GM19395 (cell line): ENCODE measurements at regions not wholly inside any gene's neighbourhood (a gene's known extent, or its start where the extent isn't known, plus 50 kb on each side); places are given as distances from the start of the nearest gene placed in this dataset.
"Not testable (repeated sequence)": the region's sequence is repeated elsewhere in the genome, so short reads cannot be mapped to it uniquely, and the experiment has no call there.

Experiments
- ATAC-seq: cut with Tn5 transposase; IDR thresholded peaks from one replicate; pipeline ENCODE4 v1.9.1; 2021; ENCODE audit warnings: mild to moderate bottlenecking, moderate library complexity; ENCODE audit not compliant: unreplicated experiment

DNA sequence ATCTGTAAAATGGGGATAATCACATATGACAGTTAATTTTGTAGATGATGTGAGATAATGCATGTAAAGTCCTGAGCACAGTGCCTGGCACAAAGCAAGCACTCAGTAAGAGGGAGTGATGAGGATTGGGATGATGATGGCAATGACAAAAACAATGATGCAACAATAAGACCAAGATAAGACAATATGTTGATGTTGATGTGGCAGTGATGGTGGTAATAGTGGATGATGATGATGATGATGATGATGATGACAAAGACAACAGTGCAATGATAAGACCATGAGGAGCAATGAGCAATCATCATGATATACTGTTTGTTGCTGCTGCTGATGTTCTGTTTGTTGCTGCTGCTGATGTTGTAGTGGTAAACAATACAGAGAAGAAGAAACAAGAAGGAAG lies 344.1 kb downstream of the NPIPA8 start:
- no peak for ATAC-seq

DNA sequence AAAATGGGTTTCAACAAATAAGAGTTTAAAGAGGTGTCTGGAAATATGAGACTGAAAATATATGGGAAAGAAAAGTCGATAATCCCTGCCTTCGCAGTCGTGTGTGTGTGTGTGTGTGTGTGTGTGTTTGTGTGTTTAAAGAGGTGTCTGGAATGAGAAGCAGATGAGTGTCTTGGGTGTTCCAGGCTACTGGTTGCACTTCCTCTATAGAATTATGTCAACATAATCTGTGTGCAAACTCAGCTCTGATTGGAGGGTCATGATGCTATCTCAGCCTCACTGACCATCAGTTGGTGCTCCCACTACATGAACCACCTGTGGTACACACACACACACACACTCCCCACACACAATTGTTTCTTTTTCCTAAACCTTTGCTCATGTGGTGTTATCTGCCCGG lies 347.3 kb downstream of the NPIPA8 start:
- no peak for ATAC-seq

DNA sequence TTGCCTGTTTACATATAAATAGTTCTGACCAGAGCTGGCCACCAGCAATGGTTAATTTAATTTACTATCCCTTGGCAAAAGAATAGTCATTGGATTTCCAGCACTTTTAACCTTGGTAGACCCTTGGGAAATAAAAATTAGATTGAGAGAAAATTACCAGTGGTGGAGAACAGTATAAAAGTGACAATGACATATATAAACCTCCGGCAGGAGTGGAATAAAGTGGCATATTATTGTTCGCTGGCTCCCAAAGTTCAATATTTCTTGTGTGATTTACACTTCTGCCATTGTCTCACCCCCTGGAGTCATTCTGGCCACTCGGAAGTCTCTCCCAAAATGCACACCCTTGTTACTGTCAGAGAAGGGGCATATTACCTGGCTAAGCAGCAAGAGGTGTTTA lies 347.7 kb downstream of the NPIPA8 start:
- no peak for ATAC-seq

DNA sequence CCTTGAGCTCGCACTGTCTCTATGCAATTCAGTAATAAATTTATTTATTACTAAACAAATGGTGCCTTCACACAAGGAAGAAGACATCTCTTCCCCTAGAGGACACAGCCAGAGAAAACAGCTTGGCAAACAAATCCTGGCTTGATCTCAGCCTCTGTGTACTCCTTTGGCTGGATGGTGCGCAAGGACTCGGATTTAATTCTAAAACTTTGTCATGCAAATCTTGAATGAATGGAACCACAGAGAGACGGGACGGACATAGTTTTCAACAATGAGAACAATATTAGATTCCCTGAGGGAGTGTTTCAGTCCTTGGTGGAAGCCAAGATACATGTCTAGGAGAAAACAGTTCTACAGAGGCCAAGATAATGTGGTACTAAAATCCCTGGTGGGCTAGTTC lies 349.5 kb downstream of the NPIPA8 start:
- no peak for ATAC-seq

DNA sequence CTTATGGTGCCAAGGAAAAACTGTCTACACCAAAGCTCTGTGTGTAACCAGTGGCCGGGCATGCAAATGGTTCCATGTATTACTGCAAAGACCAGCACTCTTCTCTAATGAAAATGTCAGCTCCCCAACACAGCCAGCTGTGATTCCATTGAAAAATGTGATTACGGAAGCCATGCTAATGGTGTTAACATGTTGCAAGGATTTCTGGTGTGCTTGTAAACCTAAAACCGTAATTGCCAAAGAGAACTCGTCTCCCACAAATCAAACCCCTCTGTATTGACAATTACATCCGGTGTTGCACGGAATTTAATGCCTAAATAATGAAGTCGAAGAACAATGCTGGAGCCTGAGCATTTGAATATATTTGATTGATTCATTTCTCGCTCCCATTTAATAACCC lies 351.7 kb downstream of the NPIPA8 start:
- no peak for ATAC-seq

DNA sequence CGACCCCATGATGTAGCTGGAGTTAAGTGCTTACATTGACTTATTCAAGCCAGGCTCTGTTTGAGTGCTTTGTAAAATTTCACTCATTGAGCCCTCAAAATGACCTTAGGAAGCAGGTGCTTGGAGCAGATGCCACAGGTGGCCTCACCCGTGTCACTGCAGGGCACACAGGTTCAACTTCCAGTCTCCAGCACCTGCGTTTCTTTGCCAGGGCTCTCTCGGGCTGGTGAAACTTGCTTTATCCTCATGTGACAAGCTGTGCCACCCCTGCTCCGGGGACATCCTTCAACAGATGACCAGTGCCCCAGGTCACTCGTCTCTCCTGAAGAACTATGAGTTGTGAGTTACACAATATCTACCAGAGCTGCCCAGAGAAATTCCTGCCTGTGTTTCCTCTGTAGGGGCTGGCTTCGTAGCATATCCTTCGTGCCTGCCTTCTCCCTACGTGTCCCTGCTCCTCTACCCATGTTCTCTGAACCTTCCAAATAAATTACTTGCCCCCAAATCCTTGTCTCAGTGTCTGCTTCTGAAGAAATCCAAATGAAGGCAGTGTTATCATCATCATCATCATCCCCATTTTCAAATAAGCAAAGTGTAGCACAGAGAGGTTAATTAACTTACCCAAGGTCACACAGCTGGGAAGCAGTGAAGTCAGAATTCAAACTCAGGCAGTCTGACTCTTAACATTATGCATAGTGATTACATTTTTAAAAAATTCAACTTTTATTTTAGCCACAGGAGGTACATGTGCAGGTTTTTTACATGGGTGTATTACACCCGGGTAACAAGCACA lies 352.5 kb downstream of the NPIPA8 start:
- ATAC-seq = no peak

DNA sequence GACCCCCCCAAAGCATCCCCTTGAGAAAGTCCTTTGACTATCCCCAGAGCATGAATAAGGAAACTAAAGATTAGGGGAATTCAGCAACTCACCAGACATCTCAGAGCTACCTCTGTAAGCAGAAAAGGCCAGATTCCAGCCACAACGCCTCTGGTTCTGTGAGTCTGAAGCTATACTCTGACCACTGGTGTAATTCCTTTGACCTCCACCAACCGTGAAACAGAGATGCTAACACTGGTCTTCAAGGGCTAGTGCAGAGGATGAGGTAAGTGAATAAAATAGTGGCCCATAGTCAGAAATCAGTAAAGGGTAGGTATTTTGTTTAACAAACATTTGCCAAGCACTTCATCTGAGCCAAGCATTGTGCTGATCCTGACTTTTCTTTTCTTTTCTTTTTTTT lies 353.4 kb downstream of the NPIPA8 start:
- no peak for ATAC-seq

DNA sequence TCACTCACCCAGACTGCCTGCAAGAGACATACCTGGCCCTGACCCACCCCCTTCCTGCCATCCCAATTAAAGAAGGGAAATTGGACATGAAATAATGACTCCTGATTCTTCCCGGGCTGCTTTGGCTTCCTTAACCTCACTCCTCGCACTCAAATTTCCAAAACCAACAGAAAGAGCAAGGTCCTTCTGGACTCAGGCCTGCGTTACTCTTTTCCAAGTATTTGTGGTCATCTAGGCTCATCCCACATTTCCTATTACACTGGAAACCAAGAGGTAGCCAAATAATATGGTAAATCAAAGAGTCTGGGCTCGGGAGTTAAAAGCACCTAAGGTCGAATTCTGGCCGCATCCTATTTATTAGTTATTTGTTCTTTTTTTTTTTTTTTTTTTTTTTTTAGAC lies 359.3 kb downstream of the NPIPA8 start:
- ATAC-seq = no peak

DNA sequence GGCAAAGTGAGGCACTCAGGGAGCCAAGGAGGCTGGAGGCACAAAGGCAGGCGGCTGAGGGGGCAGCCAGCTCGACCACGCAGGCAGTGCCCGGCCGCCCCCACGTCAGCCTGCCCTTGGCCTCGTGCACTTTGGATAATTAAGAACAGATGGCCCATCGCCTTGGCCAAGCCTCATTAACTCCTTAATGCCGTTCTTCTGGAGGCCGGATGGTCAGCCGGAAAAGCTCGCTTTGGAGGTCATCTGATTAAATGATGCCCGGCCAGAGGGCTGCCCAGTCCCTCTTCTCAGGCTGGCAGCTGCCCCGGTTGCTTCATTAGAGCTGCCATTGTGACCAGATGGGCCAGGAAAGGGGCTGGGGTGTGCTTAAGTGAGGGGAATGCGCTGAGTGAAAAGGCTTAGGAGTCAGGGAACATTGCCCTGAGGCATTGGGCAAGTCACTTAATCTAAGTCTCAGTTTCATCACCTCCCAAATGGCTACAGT lies 364.0 kb downstream of the NPIPA8 start:
- ATAC-seq = no peak

DNA sequence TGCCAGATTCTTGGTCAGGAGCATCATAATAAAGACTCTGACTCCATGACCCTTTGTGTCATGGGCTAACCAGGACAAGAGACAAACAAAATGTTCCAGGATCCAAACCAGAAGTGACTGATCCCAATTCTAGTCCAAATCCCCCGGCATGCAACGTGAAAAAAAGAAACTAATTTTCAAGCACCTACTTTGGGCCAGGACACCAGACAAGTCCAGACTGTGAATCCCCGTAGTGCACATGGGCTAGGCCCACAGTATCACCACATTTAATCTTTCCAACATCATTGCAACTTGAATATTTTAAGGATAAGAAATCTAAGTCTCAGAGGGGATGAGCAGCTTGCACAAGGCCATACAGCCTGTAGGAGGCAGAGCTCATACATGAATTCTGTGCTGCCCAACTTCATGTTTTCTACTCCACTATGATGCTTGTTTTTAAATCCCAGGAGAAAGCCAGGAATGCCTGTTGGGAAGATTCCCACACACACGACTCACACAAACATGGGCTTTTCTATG lies 365.7 kb downstream of the NPIPA8 start:
- ATAC-seq = no peak

DNA sequence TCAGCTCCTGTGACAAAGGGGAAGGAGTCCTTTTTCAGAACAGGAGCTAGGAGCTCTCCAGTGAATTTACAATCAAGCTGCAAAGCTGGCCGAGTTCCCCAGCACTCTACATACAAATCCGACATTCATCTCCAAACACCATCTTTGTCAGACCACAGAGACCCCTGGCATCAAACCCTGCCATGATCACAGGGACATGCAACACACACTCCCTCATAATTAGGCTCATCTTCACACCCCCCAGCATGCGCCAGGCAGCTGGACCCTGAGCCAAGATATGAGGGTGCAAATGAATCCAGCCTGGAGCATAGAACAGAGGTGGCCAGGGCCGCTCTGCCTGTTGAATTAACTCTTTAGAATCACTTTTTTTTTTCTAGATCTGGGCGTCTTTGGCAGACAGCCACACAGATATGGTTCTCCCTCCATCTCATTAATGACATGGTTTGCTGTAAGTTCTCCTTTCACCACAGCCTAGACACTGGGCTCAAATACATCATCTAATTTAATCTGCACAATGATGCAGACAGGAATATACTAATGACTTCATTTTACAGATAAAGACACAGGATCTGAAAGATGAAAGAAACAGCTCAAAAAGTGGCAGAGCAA lies 366.3 kb downstream of the NPIPA8 start:
- ATAC-seq = no peak

DNA sequence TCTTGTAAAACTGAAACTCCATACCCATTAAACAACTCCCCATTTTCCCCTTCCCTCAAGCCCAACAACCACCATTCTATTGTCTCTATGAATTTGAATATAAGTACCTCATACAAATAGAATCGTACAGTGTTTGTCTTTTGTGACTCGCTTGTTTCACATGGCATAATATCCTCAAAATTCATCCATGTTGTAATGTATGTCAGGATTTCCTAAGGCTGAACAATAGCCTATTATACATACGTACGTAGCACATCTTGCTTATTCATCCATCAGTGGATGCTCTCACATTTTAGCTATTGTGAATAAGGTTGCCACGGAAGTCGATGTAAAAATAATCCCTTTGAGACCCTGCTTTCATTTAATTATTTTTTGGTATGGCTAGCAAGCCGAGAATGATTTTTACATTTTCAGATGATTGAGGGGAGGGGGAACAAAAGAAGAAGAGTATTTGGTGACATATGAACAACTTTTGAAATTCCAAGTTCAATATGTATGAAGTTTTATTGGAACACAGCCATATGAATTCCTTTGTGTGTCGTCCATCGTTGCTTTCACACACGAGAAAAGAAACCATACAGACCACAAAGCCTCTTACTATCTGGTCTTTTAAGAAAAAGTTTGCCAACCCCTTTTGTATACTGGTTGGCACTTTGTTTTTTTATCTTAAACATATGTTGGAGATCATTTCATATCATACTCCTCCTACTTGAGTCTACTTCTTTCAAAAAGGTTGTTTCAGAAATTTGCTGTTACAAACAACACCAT lies 371.2 kb downstream of the NPIPA8 start:
- no peak for ATAC-seq

DNA sequence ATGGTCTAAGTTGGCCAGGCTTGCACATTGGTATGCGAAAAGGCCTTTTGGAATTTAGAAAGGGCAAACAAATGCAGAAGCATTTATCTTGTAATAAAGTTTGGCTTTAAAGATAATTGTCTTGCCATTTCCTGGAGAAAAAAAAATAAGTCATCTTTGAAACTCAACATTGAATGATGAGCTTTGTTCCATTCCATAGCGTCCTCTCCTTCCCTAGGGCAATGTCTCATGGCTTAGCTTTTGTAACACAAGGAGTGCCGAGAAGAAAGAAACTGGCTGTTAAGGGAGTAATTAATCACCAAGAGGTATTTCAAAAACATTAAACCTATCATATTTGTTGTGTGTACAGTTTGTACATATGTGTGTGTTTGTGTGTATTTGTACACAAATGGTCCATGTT lies 372.3 kb downstream of the NPIPA8 start:
- no peak for ATAC-seq

DNA sequence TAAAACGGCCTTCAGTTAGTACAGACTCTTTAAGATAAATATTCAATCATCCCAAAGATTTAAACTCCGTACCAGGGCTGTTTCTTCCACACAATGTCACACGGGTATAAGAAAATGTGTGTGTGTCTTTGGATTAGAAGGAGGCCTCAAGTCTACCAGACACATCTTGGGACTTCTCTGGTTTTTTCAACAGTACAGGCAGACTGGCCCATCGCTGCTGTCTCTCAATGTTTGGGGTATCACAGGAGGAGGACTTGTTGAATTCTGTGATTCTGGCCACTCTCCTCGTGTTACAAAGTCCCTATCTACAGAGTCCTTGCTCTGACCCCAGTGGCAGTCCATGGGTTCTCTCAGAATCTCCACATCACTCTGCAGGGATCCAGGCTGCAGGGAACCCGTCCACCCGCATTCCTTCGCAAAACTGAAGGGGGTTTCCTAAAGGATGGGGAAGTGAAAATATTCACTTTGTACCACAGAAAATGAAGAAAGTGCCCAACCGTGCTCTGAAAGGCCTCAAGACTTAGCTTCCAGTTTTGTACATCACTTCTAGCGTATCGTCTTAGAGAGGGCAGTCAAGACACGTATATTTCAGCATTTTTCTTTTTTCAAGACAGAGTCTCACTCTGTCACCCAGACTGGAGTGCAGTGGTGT lies 373.2 kb downstream of the NPIPA8 start:
- ATAC-seq = no peak

DNA sequence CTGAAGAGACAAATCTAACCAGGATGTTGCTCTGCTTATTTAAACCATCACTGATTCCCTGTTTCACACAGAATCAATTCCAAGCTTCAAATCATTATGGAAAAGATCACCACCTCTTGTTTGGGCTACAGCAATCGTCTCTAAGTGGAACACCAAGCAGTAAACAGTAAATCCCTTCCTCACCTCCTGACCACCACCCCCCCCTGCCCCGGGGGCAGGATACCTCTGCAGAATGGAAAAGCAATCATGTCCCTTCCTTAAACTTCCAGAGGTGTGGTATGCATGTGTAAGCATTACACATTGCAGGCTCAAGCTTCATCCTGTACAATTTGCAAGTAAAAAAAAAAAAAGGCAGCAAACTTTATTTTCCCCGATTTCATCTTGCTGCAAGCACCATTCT lies 373.8 kb downstream of the NPIPA8 start:
- ATAC-seq = no peak

DNA sequence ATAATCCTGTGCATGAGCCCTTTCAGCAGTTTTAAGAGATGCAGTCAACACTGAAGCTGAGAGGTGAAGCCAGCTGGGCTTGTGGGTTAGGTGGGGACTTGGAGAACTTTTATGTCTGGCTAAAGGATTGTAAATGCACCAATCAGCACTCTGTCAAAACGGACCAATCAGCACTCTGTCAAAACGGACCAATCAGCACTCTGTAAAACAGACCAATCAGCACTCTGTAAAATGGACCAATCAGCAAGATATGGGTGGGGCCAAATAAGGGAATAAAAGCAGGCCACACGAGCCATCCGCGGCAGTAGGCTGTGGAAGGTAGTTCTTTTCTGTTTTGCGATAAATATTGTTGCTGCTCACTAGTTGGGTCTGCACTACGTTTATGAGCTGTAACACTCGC lies 374.7 kb downstream of the NPIPA8 start:
- ATAC-seq = not testable (repeated sequence)

DNA sequence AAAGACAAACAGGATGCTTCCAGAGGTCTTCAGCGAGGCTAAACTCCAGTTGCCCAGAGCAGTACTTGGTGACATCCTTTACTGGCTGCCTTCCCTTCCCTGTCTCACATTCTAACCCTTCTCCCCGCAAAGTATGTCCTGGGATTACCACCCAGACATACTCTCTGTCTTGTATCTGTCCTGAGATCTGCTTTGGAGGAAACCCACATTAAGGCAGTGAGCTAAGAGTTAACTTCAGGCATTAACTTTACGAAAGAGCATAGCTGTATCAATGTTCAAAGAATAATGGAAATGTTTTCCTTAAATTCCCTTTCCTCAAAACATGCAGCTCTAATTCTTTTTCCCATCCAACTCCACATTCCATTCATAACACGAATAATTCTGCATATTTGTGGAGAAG lies 385.2 kb downstream of the NPIPA8 start:
- ATAC-seq = no peak

DNA sequence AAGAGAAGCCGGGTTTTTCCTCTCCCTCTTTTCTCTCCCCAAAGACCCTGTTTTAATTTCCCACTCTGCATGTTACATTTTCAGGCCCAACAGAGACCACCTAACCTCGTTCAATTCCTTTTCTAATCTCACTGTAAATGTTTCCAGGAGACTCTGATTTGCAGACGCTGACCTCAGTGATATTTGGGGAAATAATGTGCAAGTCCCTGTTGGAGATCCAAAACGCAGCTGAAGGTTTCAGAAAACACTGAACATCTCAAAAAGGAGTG lies 386.6 kb downstream of the NPIPA8 start:
- no peak for ATAC-seq

DNA sequence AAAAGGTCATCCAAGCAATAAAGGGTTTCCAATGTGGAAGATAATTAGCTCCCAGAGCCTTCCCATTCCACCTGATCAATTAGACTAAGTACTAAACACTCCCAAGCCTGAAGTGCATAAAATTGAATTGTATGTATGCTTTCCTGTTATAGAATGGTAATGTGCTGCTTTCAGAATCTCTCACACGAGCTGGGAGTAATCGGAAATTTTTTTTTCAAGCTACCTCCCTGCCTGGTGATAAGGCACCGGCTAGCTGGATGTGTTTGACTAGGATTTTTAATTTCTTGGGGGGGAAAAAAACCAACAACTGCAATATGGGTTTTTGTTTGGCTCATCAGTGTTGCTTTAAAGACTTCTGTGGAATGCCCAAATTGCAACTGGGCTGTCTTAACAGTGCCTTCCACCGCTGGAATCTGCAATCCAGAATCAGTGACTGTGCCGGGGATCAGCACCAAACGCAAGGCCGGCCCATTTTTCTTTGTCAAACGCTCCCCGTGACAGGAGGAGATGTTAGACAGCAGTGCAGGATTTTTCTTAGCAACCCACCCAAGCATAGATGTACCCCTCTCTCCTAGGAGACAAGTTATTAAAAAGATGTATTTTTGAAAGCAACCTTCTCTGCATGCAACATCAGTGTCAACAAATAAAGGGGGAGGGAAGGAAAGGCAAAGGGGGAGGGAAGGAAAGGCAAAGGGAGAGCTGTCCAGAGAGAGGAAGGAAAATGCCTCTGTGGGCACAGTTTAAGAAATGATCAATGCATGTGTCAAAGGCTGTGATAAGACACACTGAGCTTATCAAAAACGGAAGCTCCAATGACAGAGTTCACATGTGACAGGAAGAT lies 387.2 kb downstream of the NPIPA8 start:
- no peak for ATAC-seq

DNA sequence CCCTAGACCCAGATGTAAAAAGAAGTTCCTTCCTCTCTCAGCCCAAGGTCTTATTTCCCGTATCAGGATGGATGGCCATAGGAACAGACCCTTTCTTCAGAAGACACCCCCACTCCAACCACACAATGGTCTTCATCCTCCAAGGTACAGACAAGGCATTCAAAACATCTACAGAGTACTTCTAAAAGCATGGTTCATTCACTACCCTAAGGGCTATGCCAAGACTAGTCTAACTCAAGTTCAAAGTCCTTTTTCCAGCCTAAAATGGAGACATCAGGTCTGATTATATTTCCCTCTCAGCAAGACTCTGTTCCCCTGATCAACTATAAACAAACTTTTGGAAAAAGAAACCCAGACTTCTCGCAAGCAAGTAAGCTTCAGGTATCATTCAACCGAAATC lies 388.9 kb downstream of the NPIPA8 start:
- ATAC-seq = no peak

DNA sequence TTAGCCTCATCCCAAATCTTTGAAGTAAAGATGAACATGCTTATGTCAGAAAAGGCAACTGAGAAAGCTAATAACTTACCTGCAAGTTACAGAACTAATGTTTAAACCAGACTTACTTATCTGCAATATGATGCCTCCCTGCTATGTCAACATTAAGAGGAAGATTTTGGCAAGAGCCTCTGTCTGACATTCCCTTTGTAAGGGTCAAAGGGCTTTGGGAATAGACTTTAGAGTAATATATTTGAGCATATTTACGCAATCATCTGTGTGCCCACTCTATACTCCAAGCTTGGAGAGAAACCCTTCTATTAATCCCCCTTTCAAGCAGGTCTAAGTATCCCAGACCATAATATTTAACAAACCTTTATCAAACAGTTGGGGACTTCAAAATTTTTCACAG lies 389.4 kb downstream of the NPIPA8 start:
- no peak for ATAC-seq
